H1 (cell line): ENCODE measurements at regions not wholly inside any gene's neighbourhood (a gene's known extent, or its start where the extent isn't known, plus 50 kb on each side); places are given as distances from the start of the nearest gene placed in this dataset.

Source experiments
- CTCF ChIA-PET: fragments of 300-600 bp; sonication (Branson Sonifier 250); formaldehyde crosslinking; loops from one replicate; lab custom pipeline; 2021; ENCODE audit not compliant: partially characterized antibody; lab: Charles Lee
- POLR2A ChIA-PET: fragments of 300-600 bp; sonication (Branson Sonifier 250); formaldehyde crosslinking; loops from one replicate; lab custom pipeline; 2021; ENCODE audit warnings: inconsistent platforms; ENCODE audit not compliant: partially characterized antibody; lab: Charles Lee
- DNase-seq, 2 experiments: peaks; one replicate each; pipeline versions ENCODE4 v3.0.0 to v3.0.0-alpha.2; 2010 to 2022; ENCODE audit warnings: low spot score in 2 of 2, low read depth in 1 of 2, mixed read lengths in 1 of 2
- FAIRE-seq: peaks from 2 replicates; lab custom pipeline; 2011; peaks lifted over from hg19 to GRCh38; lab: Jason Lieb, UNC
- H2AFZ ChIP-seq: 2 replicates; pipeline ENCODE4 v1.8.1; 2012; ENCODE audit warnings: low read length, inconsistent platforms
- H2AK5ac ChIP-seq: 2 replicates; pipeline ENCODE4 v1.6.1; 2013; ENCODE audit warnings: low read depth, low read length
- H2BK120ac ChIP-seq: replicated peaks from 2 replicates; pipeline ENCODE3; 2013; ENCODE audit warnings: low read depth, low read length, inconsistent platforms
- H2BK12ac ChIP-seq: 2 replicates; pipeline ENCODE4 v1.6.1; 2013; ENCODE audit warnings: low read depth, low read length
- H2BK15ac ChIP-seq: 2 replicates; pipeline ENCODE4 v1.6.1; 2013; ENCODE audit warnings: low read length
- H2BK20ac ChIP-seq: 2 replicates; pipeline ENCODE4 v1.6.1; 2013; ENCODE audit warnings: low read length
- H2BK5ac ChIP-seq: 2 replicates; pipeline ENCODE4 v1.6.1; 2013; ENCODE audit warnings: low read depth, low read length
- H3K14ac ChIP-seq: 2 replicates; pipeline ENCODE4 v1.6.1; 2013; ENCODE audit warnings: inconsistent platforms; ENCODE audit not compliant: insufficient read length
- H3K18ac ChIP-seq: 2 replicates; pipeline ENCODE4 v1.6.1; 2013; ENCODE audit warnings: low read length; ENCODE audit errors: extremely low read depth
- H3K23ac ChIP-seq: 2 replicates; pipeline ENCODE4 v1.6.1; 2013; ENCODE audit warnings: inconsistent platforms; ENCODE audit not compliant: insufficient read length
- H3K23me2 ChIP-seq: 2 replicates; pipeline ENCODE4 v1.6.1; 2013; ENCODE audit warnings: low read depth, low read length
- H3K27ac ChIP-seq: 2 replicates; pipeline ENCODE4 v1.6.1; 2011; ENCODE audit warnings: low read depth, low read length, inconsistent platforms
- H3K27me3 ChIP-seq, 4 experiments: replicated peaks in 1 of 4; 1 replicate in 1 of 4; 2 replicates in 3 of 4; pipeline versions ENCODE4 v1.6.1 to v1.8.1; 2011 to 2013; ENCODE audit warnings: low read length in 3 of 4, mild to moderate bottlenecking in 3 of 4, inconsistent platforms in 2 of 4, mixed read lengths in 2 of 4, moderate library complexity in 1 of 4; ENCODE audit not compliant: control insufficient read depth in 3 of 4, insufficient read depth in 3 of 4; ENCODE audit errors: extremely low read depth in 1 of 4
- H3K36me3 ChIP-seq, 4 experiments: 2 replicates each; pipeline versions ENCODE4 v1.6.1 to v1.8.1; 2011 to 2013; ENCODE audit warnings: mild to moderate bottlenecking in 4 of 4, low read length in 3 of 4, moderate library complexity in 2 of 4, control low read depth in 1 of 4, inconsistent platforms in 1 of 4; ENCODE audit not compliant: insufficient read depth in 4 of 4, control insufficient read depth in 2 of 4
- H3K4ac ChIP-seq: replicated peaks from 2 replicates; pipeline ENCODE3; 2013; ENCODE audit warnings: low read length, low read depth, mixed read lengths, inconsistent platforms; ENCODE audit not compliant: insufficient read length
- H3K4me1 ChIP-seq, 4 experiments: replicated peaks in 1 of 4; 1 replicate in 1 of 4; 2 replicates in 3 of 4; pipeline versions ENCODE4 v1.6.1 to v1.8.1; 2011 to 2013; ENCODE audit warnings: low read length in 3 of 4, inconsistent platforms in 2 of 4, mixed read lengths in 1 of 4; ENCODE audit not compliant: insufficient read depth in 4 of 4, control insufficient read depth in 3 of 4
- H3K4me2 ChIP-seq, 2 experiments: 2 replicates each; pipeline versions ENCODE4 v1.6.1 to v1.8.1; 2011 to 2013; ENCODE audit warnings: low read depth in 2 of 2, low read length in 2 of 2, control low read depth in 1 of 2, inconsistent platforms in 1 of 2, mild to moderate bottlenecking in 1 of 2; ENCODE audit not compliant: insufficient read depth in 1 of 2
- H3K4me3 ChIP-seq, 4 experiments: fragments of 200-600, 300-600 bp in 1 of 4; sonication (generic), shearing (Covaris generic), sonication (Bioruptor Twin) in 1 of 4; 2 replicates each; pipeline versions ENCODE4 v1.5.1 to v1.8.1; 2011 to 2016; ENCODE audit warnings: low read length in 4 of 4, low read depth in 3 of 4, control low read depth in 2 of 4, inconsistent platforms in 2 of 4, mild to moderate bottlenecking in 2 of 4, mixed read lengths in 1 of 4, moderate library complexity in 1 of 4; ENCODE audit not compliant: insufficient read depth in 2 of 4; ENCODE audit errors: extremely low read depth in 1 of 4
- H3K56ac ChIP-seq: replicated peaks from 2 replicates; pipeline ENCODE3; 2013; ENCODE audit warnings: low read depth, mild to moderate bottlenecking, mixed read lengths, low read length, inconsistent platforms; ENCODE audit not compliant: insufficient read length
- H3K79me1 ChIP-seq: 2 replicates; pipeline ENCODE4 v1.6.1; 2013; ENCODE audit warnings: low read depth, low read length, control low read depth
- H3K79me2 ChIP-seq, 2 experiments: 2 replicates each; pipeline versions ENCODE4 v1.6.1 to v1.8.1; 2012 to 2013; ENCODE audit warnings: low read length in 2 of 2, mild to moderate bottlenecking in 2 of 2, inconsistent platforms in 1 of 2; ENCODE audit not compliant: insufficient read depth in 2 of 2, control insufficient read depth in 1 of 2
- H3K9ac ChIP-seq, 4 experiments: replicated peaks in 1 of 4; 1 replicate in 1 of 4; 2 replicates in 3 of 4; pipeline versions ENCODE4 v1.6.1 to v1.8.1; 2011 to 2013; ENCODE audit warnings: low read depth in 3 of 4, low read length in 3 of 4, control low read depth in 2 of 4, mild to moderate bottlenecking in 2 of 4, moderate library complexity in 2 of 4, inconsistent platforms in 1 of 4; ENCODE audit errors: extremely low read depth in 1 of 4
- H3K9me3 ChIP-seq, 2 experiments: 2 replicates each; pipeline versions ENCODE4 v1.6.1 to v1.8.1; 2012 to 2013; ENCODE audit warnings: mild to moderate bottlenecking in 2 of 2, moderate library complexity in 2 of 2, control low read depth in 1 of 2, inconsistent platforms in 1 of 2, low read depth in 1 of 2, low read length in 1 of 2, mixed read lengths in 1 of 2; ENCODE audit not compliant: insufficient read depth in 2 of 2
- H4K20me1 ChIP-seq, 2 experiments: replicated peaks in 1 of 2; 2 replicates each; pipeline versions ENCODE3 to v1.8.1; 2011 to 2013; ENCODE audit warnings: inconsistent platforms in 2 of 2, low read length in 2 of 2, mild to moderate bottlenecking in 1 of 2; ENCODE audit not compliant: insufficient read depth in 2 of 2, control insufficient read depth in 1 of 2
- H4K5ac ChIP-seq: 2 replicates; pipeline ENCODE4 v1.6.1; 2013; ENCODE audit warnings: low read length, low read depth, mixed read lengths, inconsistent platforms; ENCODE audit not compliant: insufficient read length
- H4K8ac ChIP-seq: 2 replicates; pipeline ENCODE4 v1.8.0; 2013; ENCODE audit warnings: mild to moderate bottlenecking, moderate library complexity, low read length, inconsistent platforms; ENCODE audit not compliant: insufficient read depth; ENCODE audit errors: extremely low read depth
- H4K91ac ChIP-seq: replicated peaks from 2 replicates; pipeline ENCODE3; 2013; ENCODE audit warnings: low read length, mixed read lengths, inconsistent platforms; ENCODE audit not compliant: insufficient read length
- ASH2L ChIP-seq: fragments of 200-600, 300-600 bp; sonication (generic); IDR thresholded peaks from one replicate; pipeline ENCODE4 v1.7.1; 2017; ENCODE audit warnings: low read length
- FOSL1 ChIP-seq: IDR thresholded peaks from 2 replicates; pipeline ENCODE4 v1.6.1; 2011; ENCODE audit warnings: mild to moderate bottlenecking, low read depth, low read length, moderate library complexity; ENCODE audit not compliant: insufficient read depth
- HDAC6 ChIP-seq: IDR thresholded peaks from one replicate; pipeline ENCODE4 v1.7.1; 2012; ENCODE audit warnings: low read depth, mild to moderate bottlenecking, inconsistent platforms, low read length, moderate library complexity
- NANOG ChIP-seq: IDR thresholded peaks from 2 replicates; pipeline ENCODE4 v1.6.1; 2011; ENCODE audit warnings: low read length, low read depth, mild to moderate bottlenecking, inconsistent platforms; ENCODE audit not compliant: insufficient read depth, poor library complexity, severe bottlenecking
- POLR2A ChIP-seq, 2 experiments: IDR thresholded peaks; 1 replicate in 1 of 2; 2 replicates in 1 of 2; pipeline ENCODE4 v1.6.1; 2011; ENCODE audit warnings: low read depth in 2 of 2, low read length in 2 of 2, mild to moderate bottlenecking in 2 of 2; ENCODE audit errors: control extremely low read depth in 1 of 2
- POLR2AphosphoS5 ChIP-seq: IDR thresholded peaks from 2 replicates; pipeline ENCODE4 v1.6.1; 2011; ENCODE audit warnings: low read depth, low read length
- SIX5 ChIP-seq: IDR thresholded peaks from 2 replicates; pipeline ENCODE4 v1.6.1; 2011; ENCODE audit warnings: mild to moderate bottlenecking, low read depth, low read length
- SP2 ChIP-seq: IDR thresholded peaks from 2 replicates; pipeline ENCODE4 v1.6.1; 2012; ENCODE audit warnings: mild to moderate bottlenecking, low read length, inconsistent platforms
- SP4 ChIP-seq: IDR thresholded peaks from 2 replicates; pipeline ENCODE4 v1.6.1; 2012; ENCODE audit warnings: low read length, inconsistent platforms
- TCF12 ChIP-seq: IDR thresholded peaks from 2 replicates; pipeline ENCODE4 v1.6.1; 2011; ENCODE audit warnings: low read depth, mild to moderate bottlenecking, low read length
- WGBS, 2 experiments: shearing (Covaris generic) in 1 of 2; methylation state at CpG; one replicate each; pipeline versions ENCODE4 v1.1.6 to v1.1.7; 2013 to 2015; ENCODE audit warnings: low lambda C conversion rate in 2 of 2, mixed read lengths in 2 of 2, inconsistent platforms in 1 of 2, low coverage in 1 of 2, missing lambda C conversion rate in 1 of 2; ENCODE audit not compliant: insufficient replicate concordance in 2 of 2, insufficient coverage in 1 of 2, insufficient read length in 1 of 2; ENCODE audit errors: extremely low coverage in 1 of 2, missing lambda C conversion rate in 1 of 2; 5-methylcytosine and 5-hydroxymethylcytosine counted together
- TF ChIP-seq, protein P1 (sequence below): IDR thresholded peaks from 2 replicates; pipeline ENCODE4 v1.6.1; 2012; ENCODE audit warnings: low read length, inconsistent platforms

- 93% methylated on average over 6 of the region's 6 CpGs; no CpG with 5 or more reads in 1 of the 2 experiments for WGBS, 2 experiments
- no peak overlapping the region for H3K56ac ChIP-seq
- H3K79me1 ChIP-seq = no peaks in the 10 kb centered on the region
- no peak overlapping the region for H2BK120ac ChIP-seq
- FAIRE-seq (no peak), DNase-seq (no peak)
- no peak for TF ChIP-seq SP2
- no peak for TF ChIP-seq POLR2A (IDR thresholded peaks at IDR 0.05; ENCODE audit: control extremely low read depth in 1 of 2, low read depth in 2 of 2, low read length in 2 of 2)
- no peak for TF ChIP-seq HDAC6
- no peak for TF ChIP-seq TCF12
- TF ChIP-seq SIX5 = no peak
- no peak for TF ChIP-seq POLR2AphosphoS5
- no peak for TF ChIP-seq ASH2L
- TF ChIP-seq NANOG = no peak
- TF ChIP-seq, protein P1, sequence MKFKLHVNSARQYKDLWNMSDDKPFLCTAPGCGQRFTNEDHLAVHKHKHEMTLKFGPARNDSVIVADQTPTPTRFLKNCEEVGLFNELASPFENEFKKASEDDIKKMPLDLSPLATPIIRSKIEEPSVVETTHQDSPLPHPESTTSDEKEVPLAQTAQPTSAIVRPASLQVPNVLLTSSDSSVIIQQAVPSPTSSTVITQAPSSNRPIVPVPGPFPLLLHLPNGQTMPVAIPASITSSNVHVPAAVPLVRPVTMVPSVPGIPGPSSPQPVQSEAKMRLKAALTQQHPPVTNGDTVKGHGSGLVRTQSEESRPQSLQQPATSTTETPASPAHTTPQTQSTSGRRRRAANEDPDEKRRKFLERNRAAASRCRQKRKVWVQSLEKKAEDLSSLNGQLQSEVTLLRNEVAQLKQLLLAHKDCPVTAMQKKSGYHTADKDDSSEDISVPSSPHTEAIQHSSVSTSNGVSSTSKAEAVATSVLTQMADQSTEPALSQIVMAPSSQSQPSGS = no peak
- TF ChIP-seq SP4 = no peak
- no peak for TF ChIP-seq FOSL1
- no peak overlapping the region for H4K8ac ChIP-seq
- POLR2A ChIA-PET = no interaction called here
- H3K4ac ChIP-seq = no peak overlapping the region
- no peak overlapping the region for H2BK12ac ChIP-seq
- H3K27ac ChIP-seq = no peak overlapping the region
- no peak overlapping the region for H4K91ac ChIP-seq
- H3K23ac ChIP-seq = no peak overlapping the region
- no peak overlapping the region for H2BK20ac ChIP-seq
- H4K5ac ChIP-seq = no peak overlapping the region
- H3K4me1 ChIP-seq = no peaks in the 10 kb centered on the region; a peak in 1 of 7 replicates
- CTCF ChIA-PET = interaction anchor here (0.5 to 0.9 kb wide), 5 partner anchors 9 to 916 kb away, joined by 3 to 4 read pairs (median 3); no protein-coding TSS in a partner anchor
- no peaks in the 10 kb centered on the region for H3K36me3 ChIP-seq
- H3K9me3 ChIP-seq = no peaks in the 10 kb centered on the region
- no peaks in the 10 kb centered on the region for H4K20me1 ChIP-seq
- no peaks in the 10 kb centered on the region for H3K27me3 ChIP-seq
- H2BK15ac ChIP-seq = no peak overlapping the region
- H2AK5ac ChIP-seq = no peak overlapping the region
- no peak overlapping the region for H3K4me2 ChIP-seq
- no peak overlapping the region for H2AFZ ChIP-seq
- H3K79me2 ChIP-seq = no peaks in the 10 kb centered on the region
- no peak overlapping the region for H3K18ac ChIP-seq
- H2BK5ac ChIP-seq = no peak overlapping the region
- H3K14ac ChIP-seq = no peak overlapping the region
- H3K23me2 ChIP-seq = no peaks in the 10 kb centered on the region; the same call in 1 of the 2 replicates
- H3K9ac ChIP-seq = no peak overlapping the region
- no peak overlapping the region for H3K4me3 ChIP-seq
Measured at GRCh38 chr7:152568972-152569371, 107.0 kb downstream of the XRCC2 start.
